HG02852 (cell line): ENCODE measurements at regions not wholly inside any gene's neighbourhood (a gene's known extent, or its start where the extent isn't known, plus 50 kb on each side); places are given as distances from the start of the nearest gene placed in this dataset.
A peak's percentile ranks its signal among the peaks of the same experiment; 100 is the strongest.

Experiments used
- ATAC-seq: cut with Tn5 transposase; IDR thresholded peaks from one replicate; pipeline ENCODE4 v1.9.1; 2021; ENCODE audit warnings: mild to moderate bottlenecking, moderate library complexity; ENCODE audit not compliant: unreplicated experiment

- ATAC-seq: no peak
Measured at GRCh38 chr6:163806755-163807499, 392.4 kb downstream of the QKI start.

- no peak for ATAC-seq
Measured at GRCh38 chr6:163804991-163805390, 390.5 kb downstream of the QKI start.

- ATAC-seq: no peak
Measured at GRCh38 chr6:163802267-163802666, 387.7 kb downstream of the QKI start.

- ATAC-seq: no peak
Measured at GRCh38 chr6:163797296-163797845, 382.9 kb downstream of the QKI start.

GRCh38 chr6:163793011-163793983 lies 378.8 kb downstream of the QKI start:
- ATAC-seq: peak; percentile 98

- no peak for ATAC-seq
Measured at GRCh38 chr6:163790266-163790840, 375.8 kb downstream of the QKI start.

GRCh38 chr6:163789199-163789810 lies 374.8 kb downstream of the QKI start:
- no peak for ATAC-seq

GRCh38 chr6:163786995-163787671 lies 372.6 kb downstream of the QKI start:
- no peak for ATAC-seq

GRCh38 chr6:163782436-163783003 lies 368.0 kb downstream of the QKI start:
- peak; percentile 96 for ATAC-seq

GRCh38 chr6:163780994-163781393 lies 366.5 kb downstream of the QKI start:
- no peak for ATAC-seq

GRCh38 chr6:163779727-163780284 lies 365.3 kb downstream of the QKI start:
- no peak for ATAC-seq

- no peak for ATAC-seq
Measured at GRCh38 chr6:163777716-163778115, 363.2 kb downstream of the QKI start.

GRCh38 chr6:163776906-163777686 lies 362.6 kb downstream of the QKI start:
- ATAC-seq: no peak

GRCh38 chr6:163776196-163776905 lies 361.8 kb downstream of the QKI start:
- no peak for ATAC-seq

GRCh38 chr6:163775313-163775712 lies 360.8 kb downstream of the QKI start:
- ATAC-seq: no peak

- ATAC-seq: no peak
Measured at GRCh38 chr6:163774485-163774884, 360.0 kb downstream of the QKI start.

- no peak for ATAC-seq
Measured at GRCh38 chr6:163773646-163774045, 359.1 kb downstream of the QKI start.

- no peak for ATAC-seq
Measured at GRCh38 chr6:163772701-163773100, 358.2 kb downstream of the QKI start.
